ENCODE measurements at regions not wholly inside any gene's neighbourhood (a gene's known extent, or its start where the extent isn't known, plus 50 kb on each side); places are given as distances from the start of the nearest gene placed in this dataset.

GRCh38 chr1:65042467-65042866, 76.1 kb upstream of the JAK1 start:
- Histone ChIP-seq H2AFZ (ENCODE audit: low read length) (no peak overlapping the region), H3K36me3 (ENCODE audit: insufficient read depth, low read length) (no peaks in the 10 kb centered on the region), H3K9me2 (ENCODE audit: low read depth, low read length) (no peaks in the 10 kb centered on the region), H3K79me2 (ENCODE audit: insufficient read depth, low read length) (no peaks in the 10 kb centered on the region), H4K20me1 (ENCODE audit: insufficient read depth, low read length) (no peaks in the 10 kb centered on the region), H3K27me3 (ENCODE audit: insufficient read depth, low read length) (no peaks in the 10 kb centered on the region), H3K9ac (ENCODE audit: low read length) (no peak overlapping the region), H3K9me3 (ENCODE audit: low read length) (no peaks in the 10 kb centered on the region), H3F3A (ENCODE audit: insufficient read depth, low read length) (no peaks in the 10 kb centered on the region), H3K4me3 (ENCODE audit: low read depth, low read length, poor library complexity, severe bottlenecking) (no peak overlapping the region), H3K4me2 (ENCODE audit: low read length) (no peak overlapping the region), H3K4me1 (ENCODE audit: insufficient read depth, low read length, severe bottlenecking) (peaks cover 23% of the 10 kb centered on the region), H3K27ac (ENCODE audit: low read depth, low read length, poor library complexity, severe bottlenecking) (no peak overlapping the region)
- TF ChIP-seq, protein P1, sequence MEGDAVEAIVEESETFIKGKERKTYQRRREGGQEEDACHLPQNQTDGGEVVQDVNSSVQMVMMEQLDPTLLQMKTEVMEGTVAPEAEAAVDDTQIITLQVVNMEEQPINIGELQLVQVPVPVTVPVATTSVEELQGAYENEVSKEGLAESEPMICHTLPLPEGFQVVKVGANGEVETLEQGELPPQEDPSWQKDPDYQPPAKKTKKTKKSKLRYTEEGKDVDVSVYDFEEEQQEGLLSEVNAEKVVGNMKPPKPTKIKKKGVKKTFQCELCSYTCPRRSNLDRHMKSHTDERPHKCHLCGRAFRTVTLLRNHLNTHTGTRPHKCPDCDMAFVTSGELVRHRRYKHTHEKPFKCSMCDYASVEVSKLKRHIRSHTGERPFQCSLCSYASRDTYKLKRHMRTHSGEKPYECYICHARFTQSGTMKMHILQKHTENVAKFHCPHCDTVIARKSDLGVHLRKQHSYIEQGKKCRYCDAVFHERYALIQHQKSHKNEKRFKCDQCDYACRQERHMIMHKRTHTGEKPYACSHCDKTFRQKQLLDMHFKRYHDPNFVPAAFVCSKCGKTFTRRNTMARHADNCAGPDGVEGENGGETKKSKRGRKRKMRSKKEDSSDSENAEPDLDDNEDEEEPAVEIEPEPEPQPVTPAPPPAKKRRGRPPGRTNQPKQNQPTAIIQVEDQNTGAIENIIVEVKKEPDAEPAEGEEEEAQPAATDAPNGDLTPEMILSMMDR (IDR thresholded peaks at IDR 0.05; ENCODE audit: low read length) = no peak
- TF ChIP-seq EZH2 (IDR thresholded peaks at IDR 0.05; ENCODE audit: borderline replicate concordance, low read length) = no peak

DNA sequence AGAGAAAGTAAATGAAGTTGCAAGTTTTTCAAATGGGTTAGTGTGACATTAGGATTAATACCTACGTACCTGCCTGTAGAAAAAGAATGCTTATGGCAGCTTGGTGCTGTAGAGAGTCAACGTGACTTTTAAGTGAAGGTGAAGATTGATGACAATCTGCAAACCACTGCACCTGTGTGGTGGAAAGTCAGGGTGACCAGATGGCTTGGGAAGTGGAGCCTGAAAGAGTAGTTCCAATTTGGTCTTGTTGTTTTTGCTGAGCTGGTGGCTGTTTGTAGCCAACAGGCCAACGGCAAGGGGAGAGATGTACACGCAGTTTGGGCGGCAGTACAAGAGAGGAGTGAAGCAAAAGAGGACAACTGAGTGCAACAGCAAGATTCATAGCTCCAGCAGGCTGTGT, 78.1 kb upstream of the JAK1 start:
- no peak overlapping the region for H2AFZ ChIP-seq (ENCODE audit: low read length)
- TF ChIP-seq EZH2 (IDR thresholded peaks at IDR 0.05; ENCODE audit: borderline replicate concordance, low read length) = no peak
- TF ChIP-seq, protein P1 (IDR thresholded peaks at IDR 0.05; ENCODE audit: low read length) = no peak
- H3K4me2 ChIP-seq (ENCODE audit: low read length) = peak overlapping the region; percentile 2; the same call in 1 of the 2 replicates

GRCh38 chr1:65045022-65045817, 78.9 kb upstream of the JAK1 start:
- no peak for TF ChIP-seq EZH2 (IDR thresholded peaks at IDR 0.05; ENCODE audit: borderline replicate concordance, low read length)
- TF ChIP-seq, protein P1 (IDR thresholded peaks at IDR 0.05; ENCODE audit: low read length) = no peak
- no peak overlapping the region for H3K4me3 ChIP-seq (ENCODE audit: low read depth, low read length, poor library complexity, severe bottlenecking)
- no peaks in the 10 kb centered on the region for H3K9me3 ChIP-seq (ENCODE audit: low read length)
- H3K9me2 ChIP-seq (ENCODE audit: low read depth, low read length) = no peaks in the 10 kb centered on the region
- no peaks in the 10 kb centered on the region for H3F3A ChIP-seq (ENCODE audit: insufficient read depth, low read length)
- H3K79me2 ChIP-seq (ENCODE audit: insufficient read depth, low read length) = no peaks in the 10 kb centered on the region
- no peaks in the 10 kb centered on the region for H4K20me1 ChIP-seq (ENCODE audit: insufficient read depth, low read length)
- no peaks in the 10 kb centered on the region for H3K36me3 ChIP-seq (ENCODE audit: insufficient read depth, low read length)
- H3K4me2 ChIP-seq (ENCODE audit: low read length) = peak overlapping the region; percentile 2; the same call in 1 of the 2 replicates
- no peaks in the 10 kb centered on the region for H3K27me3 ChIP-seq (ENCODE audit: insufficient read depth, low read length)
- H3K27ac ChIP-seq (ENCODE audit: low read depth, low read length, poor library complexity, severe bottlenecking) = no peak overlapping the region
- peaks cover 23% of the 10 kb centered on the region for H3K4me1 ChIP-seq (ENCODE audit: insufficient read depth, low read length, severe bottlenecking)
- no peak overlapping the region for H3K9ac ChIP-seq (ENCODE audit: low read length)
- H2AFZ ChIP-seq (ENCODE audit: low read length) = no peak overlapping the region

More for the DNA sequence above, 78.1 kb upstream of the JAK1 start:
- Histone ChIP-seq H3F3A (ENCODE audit: insufficient read depth, low read length) (no peaks in the 10 kb centered on the region), H3K9me2 (ENCODE audit: low read depth, low read length) (no peaks in the 10 kb centered on the region), H3K4me1 (ENCODE audit: insufficient read depth, low read length, severe bottlenecking) (peaks cover 23% of the 10 kb centered on the region), H3K27me3 (ENCODE audit: insufficient read depth, low read length) (no peaks in the 10 kb centered on the region), H3K36me3 (ENCODE audit: insufficient read depth, low read length) (no peaks in the 10 kb centered on the region), H3K27ac (ENCODE audit: low read depth, low read length, poor library complexity, severe bottlenecking) (peak overlapping the region; percentile 29), H3K4me3 (ENCODE audit: low read depth, low read length, poor library complexity, severe bottlenecking) (no peak overlapping the region), H3K9ac (ENCODE audit: low read length) (no peak overlapping the region), H4K20me1 (ENCODE audit: insufficient read depth, low read length) (no peaks in the 10 kb centered on the region), H3K79me2 (ENCODE audit: insufficient read depth, low read length) (no peaks in the 10 kb centered on the region), H3K9me3 (ENCODE audit: low read length) (no peaks in the 10 kb centered on the region)

Measured in OCI-LY1 (cell line).